ENCODE measurements at regions not wholly inside any gene's neighbourhood (a gene's known extent, or its start where the extent isn't known, plus 50 kb on each side); places are given as distances from the start of the nearest gene placed in this dataset.

DNA sequence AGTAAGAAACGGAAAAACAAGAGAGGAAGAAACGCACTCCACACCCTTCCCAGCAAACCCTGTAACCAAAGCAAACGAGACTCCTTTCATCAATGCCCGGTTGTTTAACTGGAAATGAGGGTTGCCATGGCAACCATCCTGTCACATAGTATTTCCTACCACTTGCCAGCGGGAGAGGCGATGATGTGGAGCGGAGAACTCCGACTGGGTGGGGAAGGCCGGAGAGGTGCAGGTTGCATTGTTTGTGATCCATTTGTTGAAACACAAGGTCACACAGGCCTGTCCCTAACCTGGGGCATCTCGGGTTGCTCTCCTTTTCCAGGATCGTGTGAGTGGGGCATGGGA is 609.9 kb downstream of the BUD13 start:
- DNase-seq (ENCODE audit: low read depth in 1 of 2, low spot score in 1 of 2) (no peak), ATAC-seq (no peak), FAIRE-seq (no peak)
- 29% methylated on average over 9 of the region's 11 CpGs for WGBS (ENCODE audit: missing lambda C conversion rate)
- Histone ChIP-seq H3K27ac (no peak overlapping the region), H3K9me3 (no peaks in the 10 kb centered on the region), H3K4me2 (no peak overlapping the region), H3K4me3 (no peak overlapping the region), H3K4me1 (no peaks in the 10 kb centered on the region)
- POLR2A ChIA-PET, result no interaction called here
- CTCF ChIA-PET, result no interaction called here
- TF ChIP-seq EHMT2 (IDR thresholded peaks at IDR 0.05; ENCODE audit: low read depth) (no peak), NR3C1 (IDR thresholded peaks at IDR 0.05) (no peak), CHD4 (IDR thresholded peaks at IDR 0.05; ENCODE audit: borderline replicate concordance) (no peak), POLR2AphosphoS2 (conservative IDR thresholded peaks at IDR 0.05; ENCODE audit: low read length) (no peak), HOXA7 (CRISPR knock-in tag; IDR thresholded peaks at IDR 0.05) (no peak), RARB (CRISPR knock-in tag; IDR thresholded peaks at IDR 0.05) (no peak), ZSCAN20 (CRISPR knock-in tag; IDR thresholded peaks at IDR 0.05) (no peak), BHLHE40 (IDR thresholded peaks at IDR 0.05; ENCODE audit: low read depth, low read length) (no peak), RFX5 (IDR thresholded peaks at IDR 0.05) (no peak), RAD21 (conservative IDR thresholded peaks at IDR 0.05 in 1 of 2, IDR thresholded peaks at IDR 0.05 in 1 of 2) (no peak), RNF2 (IDR thresholded peaks at IDR 0.05; ENCODE audit: borderline replicate concordance, low read depth) (no peak), GATA3 (IDR thresholded peaks at IDR 0.05; ENCODE audit: borderline replicate concordance) (no peak), CHD2 (IDR thresholded peaks at IDR 0.05; ENCODE audit: low read length, partially characterized antibody) (no peak), POLR2A (IDR thresholded peaks at IDR 0.05; ENCODE audit: low read length) (no peak), NFE2L2 (conservative IDR thresholded peaks at IDR 0.05; ENCODE audit: low read length) (no peak)
- TF ChIP-seq, protein P1, sequence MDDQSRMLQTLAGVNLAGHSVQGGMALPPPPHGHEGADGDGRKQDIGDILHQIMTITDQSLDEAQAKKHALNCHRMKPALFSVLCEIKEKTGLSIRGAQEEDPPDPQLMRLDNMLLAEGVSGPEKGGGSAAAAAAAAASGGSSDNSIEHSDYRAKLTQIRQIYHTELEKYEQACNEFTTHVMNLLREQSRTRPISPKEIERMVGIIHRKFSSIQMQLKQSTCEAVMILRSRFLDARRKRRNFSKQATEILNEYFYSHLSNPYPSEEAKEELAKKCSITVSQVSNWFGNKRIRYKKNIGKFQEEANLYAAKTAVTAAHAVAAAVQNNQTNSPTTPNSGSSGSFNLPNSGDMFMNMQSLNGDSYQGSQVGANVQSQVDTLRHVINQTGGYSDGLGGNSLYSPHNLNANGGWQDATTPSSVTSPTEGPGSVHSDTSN (IDR thresholded peaks at IDR 0.05), result no peak
- TF ChIP-seq, protein P2, sequence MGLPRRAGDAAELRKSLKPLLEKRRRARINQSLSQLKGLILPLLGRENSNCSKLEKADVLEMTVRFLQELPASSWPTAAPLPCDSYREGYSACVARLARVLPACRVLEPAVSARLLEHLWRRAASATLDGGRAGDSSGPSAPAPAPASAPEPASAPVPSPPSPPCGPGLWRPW (IDR thresholded peaks at IDR 0.05), result no peak

DNA sequence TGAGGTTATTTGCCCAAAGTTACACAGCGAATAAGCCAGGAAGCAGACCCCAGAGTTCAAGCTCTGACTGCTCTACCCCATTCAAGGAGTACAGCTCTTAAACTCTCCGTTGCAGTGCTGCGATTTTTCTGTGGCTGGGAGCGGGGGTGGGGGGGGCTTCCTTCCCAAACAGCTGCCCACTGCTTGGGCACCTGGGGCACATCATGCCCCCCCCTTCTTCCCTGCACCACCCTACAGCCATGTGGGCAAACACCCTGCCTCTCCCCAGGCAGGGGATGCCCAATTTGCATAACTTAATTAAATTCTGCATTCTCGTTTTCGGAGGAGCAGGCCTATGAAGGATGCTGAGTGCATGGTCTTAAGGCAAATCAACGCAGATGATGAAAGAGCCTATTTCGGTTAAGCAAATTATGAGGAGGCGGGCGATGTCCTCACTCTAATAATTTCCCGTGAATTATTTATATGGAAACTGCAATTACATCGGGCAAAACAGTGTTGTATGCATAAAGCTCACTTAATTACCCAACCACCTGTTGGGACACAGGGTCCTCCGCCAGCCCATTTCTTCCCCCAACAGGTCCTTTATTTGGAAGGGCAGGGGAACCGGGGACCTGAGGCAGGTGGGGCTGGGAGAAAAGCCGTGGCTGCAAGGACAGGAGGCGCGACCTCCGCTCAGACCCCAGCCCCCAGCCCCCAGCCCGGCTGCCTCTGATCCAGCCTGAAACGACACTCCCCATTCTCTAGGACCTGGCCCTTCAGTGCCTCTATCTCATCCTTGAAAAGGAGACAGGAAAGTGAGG is 610.5 kb downstream of the BUD13 start:
- Histone ChIP-seq H3K4me1 (no peaks in the 10 kb centered on the region), H3K4me2 (no peak overlapping the region), H3K9me3 (no peaks in the 10 kb centered on the region), H3K4me3 (no peak overlapping the region), H3K27ac (no peak overlapping the region)
- FAIRE-seq (no peak), DNase-seq (ENCODE audit: low read depth in 1 of 2, low spot score in 1 of 2) (no peak), ATAC-seq (no peak)
- TF ChIP-seq HOXA7 (CRISPR knock-in tag; IDR thresholded peaks at IDR 0.05) (no peak), CHD2 (IDR thresholded peaks at IDR 0.05; ENCODE audit: low read length, partially characterized antibody) (no peak), TP53 (CRISPR knock-in tag; IDR thresholded peaks at IDR 0.05) (no peak), EHMT2 (IDR thresholded peaks at IDR 0.05; ENCODE audit: low read depth) (no peak), FOXS1 (CRISPR knock-in tag; IDR thresholded peaks at IDR 0.05) (no peak), RFX5 (IDR thresholded peaks at IDR 0.05) (no peak), RCOR1 (IDR thresholded peaks at IDR 0.05; ENCODE audit: low read depth, low read length) (no peak)
- TF ChIP-seq, protein P2 (IDR thresholded peaks at IDR 0.05), result no peak
- WGBS (ENCODE audit: missing lambda C conversion rate), result 45% methylated on average over 11 of the region's 20 CpGs
- ChIA-PET POLR2A (no interaction called here), CTCF (no interaction called here)

DNA sequence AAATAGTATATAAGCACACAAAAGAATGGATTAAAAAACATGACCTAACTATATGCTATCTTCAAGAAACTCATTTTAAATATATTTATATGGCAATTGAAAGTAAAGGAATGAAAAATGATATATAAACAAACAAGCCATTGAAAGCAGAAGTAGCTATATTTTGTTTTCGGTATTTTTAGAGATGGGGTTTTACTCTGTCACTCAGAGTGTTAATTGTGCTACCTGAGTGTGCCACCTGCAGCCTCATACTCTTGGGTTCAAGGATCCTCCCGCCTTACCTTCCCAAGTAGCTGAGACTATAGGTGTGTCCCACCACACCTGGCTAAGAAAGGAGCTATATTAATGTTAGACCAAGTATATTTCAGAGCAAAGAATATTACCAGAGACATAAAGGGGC is 624.1 kb downstream of the BUD13 start:
- TF ChIP-seq RFX5 (IDR thresholded peaks at IDR 0.05) (no peak), KDM1A (IDR thresholded peaks at IDR 0.05; ENCODE audit: low read depth) (no peak), POLR2AphosphoS2 (conservative IDR thresholded peaks at IDR 0.05; ENCODE audit: low read length) (no peak), CHD2 (IDR thresholded peaks at IDR 0.05; ENCODE audit: low read length, partially characterized antibody) (no peak), TP53 (CRISPR knock-in tag; IDR thresholded peaks at IDR 0.05) (no peak), HEYL (CRISPR knock-in tag; IDR thresholded peaks at IDR 0.05) (no peak), ZC3H11A (IDR thresholded peaks at IDR 0.05) (no peak), ZNF302 (CRISPR knock-in tag; IDR thresholded peaks at IDR 0.05) (no peak), FOSL2 (IDR thresholded peaks at IDR 0.05) (no peak), FOSL2 (CRISPR knock-in tag; IDR thresholded peaks at IDR 0.05) (no peak), KDM5A (IDR thresholded peaks at IDR 0.05) (no peak), FOSB (CRISPR knock-in tag; IDR thresholded peaks at IDR 0.05) (no peak), RCOR1 (IDR thresholded peaks at IDR 0.05; ENCODE audit: low read depth, low read length) (no peak), ZSCAN20 (CRISPR knock-in tag; IDR thresholded peaks at IDR 0.05) (no peak), ZFP36 (IDR thresholded peaks at IDR 0.05; ENCODE audit: borderline replicate concordance, partially characterized antibody) (no peak)
- TF ChIP-seq, protein P3, sequence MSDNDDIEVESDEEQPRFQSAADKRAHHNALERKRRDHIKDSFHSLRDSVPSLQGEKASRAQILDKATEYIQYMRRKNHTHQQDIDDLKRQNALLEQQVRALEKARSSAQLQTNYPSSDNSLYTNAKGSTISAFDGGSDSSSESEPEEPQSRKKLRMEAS (IDR thresholded peaks at IDR 0.05), result no peak
- TF ChIP-seq, protein P4, sequence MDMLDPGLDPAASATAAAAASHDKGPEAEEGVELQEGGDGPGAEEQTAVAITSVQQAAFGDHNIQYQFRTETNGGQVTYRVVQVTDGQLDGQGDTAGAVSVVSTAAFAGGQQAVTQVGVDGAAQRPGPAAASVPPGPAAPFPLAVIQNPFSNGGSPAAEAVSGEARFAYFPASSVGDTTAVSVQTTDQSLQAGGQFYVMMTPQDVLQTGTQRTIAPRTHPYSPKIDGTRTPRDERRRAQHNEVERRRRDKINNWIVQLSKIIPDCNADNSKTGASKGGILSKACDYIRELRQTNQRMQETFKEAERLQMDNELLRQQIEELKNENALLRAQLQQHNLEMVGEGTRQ (IDR thresholded peaks at IDR 0.05), result no peak
- H3K27ac ChIP-seq, result no peak overlapping the region
- no peaks in the 10 kb centered on the region for H3K9me3 ChIP-seq
- 4% methylated on average over 2 of the region's 2 CpGs for WGBS (ENCODE audit: missing lambda C conversion rate)
- ChIA-PET POLR2A (no interaction called here), CTCF (interaction anchor here (0.6 to 0.7 kb wide), 2 partner anchors 41 to 1389 kb away, joined by 3 to 4 read pairs; no protein-coding TSS in a partner anchor)
- no peak for ATAC-seq
- H3K4me2 ChIP-seq, result no peak overlapping the region
- no peak for FAIRE-seq
- DNase-seq (ENCODE audit: low read depth in 1 of 2, low spot score in 1 of 2), result no peak
- H3K4me1 ChIP-seq, result no peaks in the 10 kb centered on the region
- no peak overlapping the region for H3K4me3 ChIP-seq
